ENCODE measurements at regions not wholly inside any gene's neighbourhood (a gene's known extent, or its start where the extent isn't known, plus 50 kb on each side); places are given as distances from the start of the nearest gene placed in this dataset.

- TF ChIP-seq POLR2A (IDR thresholded peaks at IDR 0.05) = no peak
- TF ChIP-seq CTCF (IDR thresholded peaks at IDR 0.05) = no peak
Measured at GRCh38 chr4:29805916-29806480, 914.2 kb upstream of the PCDH7 start.

Data from tibial nerve (tissue), 3 donors.